GM21576 (cell line): ENCODE measurements at regions not wholly inside any gene's neighbourhood (a gene's known extent, or its start where the extent isn't known, plus 50 kb on each side); places are given as distances from the start of the nearest gene placed in this dataset.
"Not testable (repeated sequence)": the region's sequence is repeated elsewhere in the genome, so short reads cannot be mapped to it uniquely, and the experiment has no call there.

ENCODE experiments used
- ATAC-seq: cut with Tn5 transposase; IDR thresholded peaks from one replicate; pipeline ENCODE4 v1.9.1; 2021; ENCODE audit warnings: mild to moderate bottlenecking, moderate library complexity; ENCODE audit not compliant: unreplicated experiment

DNA sequence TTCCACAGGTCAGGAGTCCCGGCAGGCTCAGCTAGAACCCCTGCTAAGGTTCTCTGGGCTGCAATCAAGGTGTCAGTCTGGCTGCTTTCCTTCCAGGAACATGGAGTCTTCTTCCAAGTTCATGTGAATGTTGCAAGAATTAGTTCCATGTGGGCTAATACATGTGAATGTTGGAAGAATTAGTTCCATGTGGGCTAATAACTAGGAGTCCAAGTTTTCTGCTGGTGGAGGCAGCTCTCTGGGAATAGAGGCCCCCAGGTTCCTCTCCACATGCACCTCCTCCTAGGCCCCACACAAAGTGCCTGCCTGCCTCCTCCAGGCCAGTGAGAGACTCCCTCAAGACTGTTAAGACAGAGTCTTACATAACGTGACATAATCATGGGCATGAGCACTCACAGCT, 140.8 kb upstream of the SLC35G4 start:
- ATAC-seq = no peak

DNA sequence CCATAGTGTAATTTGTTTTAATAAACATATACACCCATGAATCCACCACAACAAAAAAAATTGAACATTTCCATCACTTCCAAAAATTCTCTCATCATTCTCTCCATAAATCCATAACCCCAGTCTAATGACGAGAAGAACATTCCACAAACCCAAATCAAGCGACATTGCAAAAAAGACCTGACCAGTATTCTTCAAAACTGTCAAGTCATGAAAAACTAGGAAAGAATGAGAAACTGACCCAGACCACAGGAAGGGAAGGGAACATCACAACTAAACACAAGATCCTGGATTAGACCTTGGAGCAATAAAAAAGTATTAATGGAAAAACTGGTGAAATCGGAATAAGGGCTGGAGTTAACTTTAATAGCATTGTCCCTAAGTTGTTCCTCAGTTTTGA, 141.3 kb upstream of the SLC35G4 start:
- no peak for ATAC-seq

DNA sequence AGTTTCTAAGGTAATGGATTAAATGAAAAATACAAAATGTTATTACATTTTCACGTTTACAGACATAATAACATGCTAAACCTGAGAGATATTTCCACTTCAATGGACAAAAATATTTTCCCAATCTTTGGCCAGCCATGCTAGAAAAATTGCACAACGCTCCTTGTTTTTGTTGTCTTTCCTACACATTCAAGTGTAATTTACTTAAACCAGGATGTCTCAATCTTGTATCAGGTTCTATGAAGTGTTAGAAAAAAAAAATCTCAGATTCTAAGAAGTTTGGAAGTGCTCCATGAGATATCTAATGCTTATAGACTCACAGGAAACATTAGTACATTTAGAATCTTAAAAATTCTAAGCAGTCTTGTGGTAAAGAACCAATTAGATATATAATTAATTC, 141.8 kb upstream of the SLC35G4 start:
- no peak for ATAC-seq

DNA sequence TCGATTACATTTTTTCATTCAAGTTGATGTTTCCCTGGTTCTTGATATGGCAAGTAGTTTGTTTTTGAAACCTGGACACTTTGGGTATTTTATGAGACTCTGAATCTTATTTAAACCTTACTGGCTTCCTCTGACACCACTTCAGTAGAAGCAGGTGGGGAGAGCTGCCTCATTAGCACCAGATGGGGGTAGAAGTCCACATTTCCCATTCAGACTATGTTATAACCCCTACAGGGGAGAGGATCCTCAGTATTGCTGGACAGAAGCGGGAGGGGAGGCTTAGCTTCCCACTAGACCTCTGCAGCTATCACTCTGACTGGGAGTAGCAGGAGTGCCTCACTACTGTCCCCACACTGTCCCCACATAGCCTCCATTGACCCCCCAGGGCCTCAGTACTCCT, 145.3 kb upstream of the SLC35G4 start:
- ATAC-seq = no peak

DNA sequence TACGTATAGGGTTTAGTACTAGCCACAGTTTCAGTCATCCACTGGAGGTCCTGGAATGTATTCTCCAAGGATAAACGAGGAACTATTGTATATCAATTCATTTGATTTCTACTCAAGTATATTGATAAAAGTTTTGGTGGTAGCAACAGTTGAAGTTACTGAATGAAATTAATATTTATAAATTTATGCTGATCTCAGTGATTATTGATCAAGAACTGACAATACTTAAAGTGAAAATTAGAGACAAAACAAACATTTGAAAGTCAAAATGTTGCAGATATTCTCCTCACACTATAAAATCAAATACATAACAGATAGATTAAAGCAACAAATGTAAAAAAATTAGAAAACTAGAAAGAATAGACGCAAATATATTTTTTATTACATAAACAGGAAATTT, 150.9 kb upstream of the SLC35G4 start:
- no peak for ATAC-seq

DNA sequence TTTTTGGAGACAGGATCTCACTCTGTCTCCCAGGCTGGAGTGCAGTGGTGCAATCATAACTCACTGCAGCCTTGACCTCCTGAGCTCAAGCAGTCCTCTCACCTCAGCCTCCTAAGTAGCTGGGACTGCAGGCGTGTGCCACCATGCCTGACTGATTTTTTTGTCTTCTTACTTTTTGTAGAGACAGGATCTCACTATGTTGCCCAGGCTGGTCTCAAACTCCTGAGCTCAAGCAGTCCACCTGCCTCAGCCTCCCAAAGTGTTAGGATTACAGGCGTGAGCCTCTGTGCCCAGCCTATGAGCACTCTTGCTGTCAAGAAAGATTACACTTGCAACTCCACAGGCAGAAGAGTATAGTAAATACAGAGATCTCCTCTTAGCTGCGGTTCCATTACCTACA, 151.5 kb upstream of the SLC35G4 start:
- not testable (repeated sequence) for ATAC-seq

DNA sequence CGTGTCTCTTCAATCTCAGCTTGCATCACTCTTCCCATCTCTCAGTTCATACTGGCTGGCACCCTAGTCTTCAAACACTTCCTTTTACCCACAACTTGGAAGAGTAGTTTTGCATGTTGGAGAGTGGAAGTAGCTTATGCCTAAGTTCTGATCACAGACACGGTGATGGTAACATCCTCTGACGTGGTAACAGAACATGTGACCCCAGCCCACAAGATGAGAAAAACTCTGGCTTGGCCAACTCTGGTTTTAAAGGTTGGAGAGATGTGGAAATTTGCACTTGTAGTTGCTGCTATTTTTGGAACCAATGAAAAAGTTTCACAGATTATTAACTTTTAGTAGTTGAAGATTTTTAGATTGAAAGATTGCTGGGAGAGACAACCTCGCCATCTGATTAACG, 155.4 kb upstream of the SLC35G4 start:
- ATAC-seq = no peak

DNA sequence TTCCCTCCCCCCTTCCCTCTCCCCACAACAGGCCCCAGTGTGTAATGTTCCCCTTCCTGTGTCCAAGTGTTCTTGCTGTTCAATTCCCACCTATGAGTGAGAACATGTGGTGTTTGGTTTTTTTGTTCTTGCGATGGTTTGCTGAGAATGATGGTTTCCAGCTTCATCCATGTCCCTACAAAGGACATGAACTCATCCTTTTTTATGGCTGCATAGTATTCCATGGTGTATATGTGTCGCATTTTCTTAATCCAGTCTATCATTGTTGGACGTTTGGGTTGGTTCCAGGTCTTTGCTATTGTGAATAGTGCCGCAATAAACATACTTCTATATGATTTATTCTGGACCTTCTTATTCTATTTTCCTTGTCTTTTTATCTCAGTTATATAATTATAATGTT, 165.2 kb upstream of the SLC35G4 start:
- not testable (repeated sequence) for ATAC-seq

DNA sequence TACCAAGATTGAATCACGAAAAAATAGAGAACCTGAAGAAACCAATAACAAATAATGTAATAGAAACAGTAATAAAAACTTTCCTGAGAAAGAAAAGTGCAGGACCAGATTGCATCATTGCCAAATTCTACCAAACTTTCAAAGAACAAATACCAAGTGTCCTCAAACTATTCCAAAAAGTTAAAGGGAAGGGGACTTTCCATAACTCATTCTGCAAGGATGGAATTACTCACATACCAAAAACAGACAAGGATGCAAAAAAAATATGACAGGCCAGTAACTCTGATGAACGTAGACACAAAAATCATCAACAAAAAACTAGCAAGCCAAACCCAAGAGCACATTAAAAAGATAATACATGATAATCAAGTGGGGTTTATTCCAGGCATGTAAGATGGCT, 172.3 kb upstream of the SLC35G4 start:
- no peak for ATAC-seq

DNA sequence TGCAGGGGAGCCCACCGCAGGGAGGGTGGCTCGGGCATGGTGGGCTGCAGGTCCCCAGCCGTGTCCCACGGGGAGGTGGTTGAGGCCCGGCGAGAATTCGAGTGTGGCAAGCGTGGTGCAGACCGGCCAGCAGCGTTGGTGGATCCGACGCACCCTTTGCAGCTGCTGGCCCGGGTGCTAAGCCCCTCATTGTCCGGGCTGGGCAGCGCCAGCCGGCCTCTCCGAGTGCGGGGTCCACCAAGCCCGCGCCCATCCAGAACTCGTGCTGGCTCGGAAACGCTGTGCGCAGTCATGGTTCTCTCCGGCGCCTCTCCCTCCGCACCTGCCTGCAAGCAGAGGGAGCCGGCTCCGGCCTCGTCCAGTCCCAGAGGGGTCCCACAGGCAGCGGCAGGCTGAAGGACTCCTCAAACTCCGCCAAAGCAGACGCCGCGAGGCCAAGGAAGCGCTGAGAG, 177.0 kb upstream of the SLC35G4 start:
- ATAC-seq = no peak

DNA sequence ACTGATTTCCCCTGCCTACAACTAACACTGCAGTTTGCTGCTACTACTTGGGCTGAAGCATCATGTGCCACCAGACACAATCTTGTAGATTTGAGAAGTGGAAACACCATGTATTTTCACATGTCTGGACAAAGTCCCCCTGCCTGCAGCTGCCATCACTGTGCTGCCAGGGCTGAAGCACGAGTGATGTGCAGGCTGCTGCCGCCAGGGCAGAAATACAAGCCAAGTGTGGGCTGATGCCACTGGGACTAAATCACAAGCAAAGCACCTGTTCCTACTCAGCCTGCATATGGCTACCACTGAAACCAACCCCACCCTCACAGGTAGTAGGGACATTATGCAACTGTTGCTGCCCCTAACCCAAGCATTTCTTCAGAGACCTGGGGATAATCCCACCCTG, 179.5 kb upstream of the SLC35G4 start:
- ATAC-seq = no peak

DNA sequence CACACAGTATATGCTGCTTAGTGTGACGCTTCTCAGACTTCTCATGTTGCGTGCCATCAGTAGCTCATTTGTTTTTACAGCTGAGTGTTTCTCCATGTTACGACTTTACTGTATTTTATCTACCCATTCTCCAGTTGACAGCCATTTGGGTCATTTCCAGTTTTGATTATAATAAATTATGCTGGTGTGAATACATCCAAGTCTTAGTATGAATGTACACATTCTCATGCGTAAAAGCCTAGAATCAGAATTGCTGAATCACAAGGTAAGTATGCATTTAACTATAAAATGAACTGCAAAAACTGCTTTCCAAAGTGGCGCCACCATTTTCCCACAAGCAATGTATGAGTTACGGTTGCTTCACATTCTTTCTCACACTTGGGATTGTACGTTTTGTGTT, 184.2 kb upstream of the SLC35G4 start:
- no peak for ATAC-seq

DNA sequence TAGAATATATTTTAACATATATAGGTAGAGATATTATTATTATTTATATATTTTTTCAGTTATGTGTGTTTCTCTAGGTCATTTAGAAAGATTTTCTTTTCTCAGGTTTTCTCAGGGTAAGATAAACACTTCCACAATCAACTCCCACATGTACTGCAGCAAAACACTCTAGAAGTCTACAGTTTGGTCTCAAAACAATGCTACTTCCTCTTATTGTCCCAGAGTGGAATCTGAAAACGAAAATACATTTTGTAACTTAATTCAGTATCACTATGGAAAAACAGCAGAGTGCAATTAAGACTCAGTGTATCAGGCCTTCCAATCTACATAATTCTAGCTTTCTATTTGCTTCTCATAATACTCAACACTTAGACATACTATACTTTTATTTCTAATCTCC, 190.1 kb upstream of the SLC35G4 start:
- no peak for ATAC-seq

DNA sequence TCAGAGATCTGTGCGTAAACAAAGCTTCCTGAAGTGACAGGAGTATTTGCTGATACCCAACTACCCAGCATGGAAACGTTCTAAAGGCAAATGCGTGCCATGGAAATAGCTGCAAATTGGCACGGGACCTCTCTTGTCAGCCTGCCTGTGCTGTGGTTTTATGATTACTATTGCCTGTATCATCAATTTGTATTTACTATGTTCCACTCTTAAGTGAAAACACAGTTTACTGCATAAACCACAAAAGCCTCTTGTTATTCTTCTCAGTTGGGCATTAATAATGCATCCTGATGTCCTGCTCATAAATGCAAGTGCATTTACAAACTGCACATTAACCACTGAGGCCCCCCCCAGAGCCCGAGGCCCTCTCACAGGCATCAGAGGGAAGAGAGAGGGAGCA, 196.6 kb upstream of the SLC35G4 start:
- no peak for ATAC-seq

DNA sequence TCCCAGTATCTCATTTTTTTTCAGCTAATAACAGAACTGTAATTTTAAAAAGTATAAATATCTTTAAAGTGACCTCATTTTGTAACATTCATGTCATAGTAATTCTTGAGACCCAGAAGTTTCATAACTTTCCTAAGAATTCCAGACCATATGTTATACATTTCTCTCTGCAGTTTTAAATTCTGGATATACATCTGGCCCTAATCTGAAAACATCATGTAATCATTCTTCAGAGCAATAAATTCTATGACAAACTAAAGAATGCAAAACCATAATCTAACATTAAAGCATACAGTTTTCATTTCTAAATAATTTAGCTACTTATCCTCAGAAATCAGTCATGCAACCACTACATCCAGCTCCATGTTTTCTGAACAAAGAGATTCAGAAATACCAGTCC, 198.3 kb upstream of the SLC35G4 start:
- ATAC-seq = no peak

DNA sequence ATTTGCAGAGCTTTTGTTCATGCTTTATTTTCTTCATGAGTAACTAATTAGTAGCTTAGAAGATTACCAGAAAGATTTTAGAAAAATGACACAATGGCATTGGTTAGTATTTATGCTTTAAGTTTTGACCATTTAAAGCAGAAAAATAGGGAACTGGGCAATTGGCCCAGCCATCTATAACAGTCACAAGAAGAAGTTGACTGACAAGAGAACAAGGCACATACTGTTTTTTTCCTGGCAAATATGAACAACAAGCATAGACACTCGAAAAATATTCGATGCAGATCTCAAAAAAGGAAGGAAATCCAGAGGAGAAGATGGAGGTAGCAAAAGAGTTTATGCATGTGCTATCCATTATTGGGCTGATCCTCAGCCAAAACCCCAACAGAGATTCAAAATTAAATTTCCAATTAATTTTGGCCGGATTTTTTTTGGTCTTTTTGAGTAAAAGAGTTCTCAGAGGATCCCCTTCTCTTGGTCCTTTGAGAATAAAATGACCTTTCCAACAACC, 200.8 kb upstream of the SLC35G4 start:
- no peak for ATAC-seq

DNA sequence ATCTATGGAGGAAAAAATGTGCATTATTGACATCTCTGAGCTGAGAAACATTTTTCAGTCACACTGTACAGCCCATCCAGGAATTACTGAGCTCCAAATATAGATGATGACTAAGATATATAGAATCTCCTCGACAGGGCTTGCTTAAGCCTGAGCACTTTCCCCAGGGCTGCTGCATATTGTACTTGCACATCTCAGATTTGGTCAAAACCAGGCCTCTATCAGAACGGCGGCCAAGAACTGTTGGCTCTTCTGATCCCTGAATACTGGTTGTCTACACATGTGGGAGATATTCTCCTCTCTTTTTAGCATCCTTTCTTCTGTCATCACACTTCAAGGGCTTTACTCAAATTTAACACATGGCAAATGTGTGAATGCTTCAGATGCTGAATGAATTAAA, 201.5 kb upstream of the SLC35G4 start:
- ATAC-seq = no peak

DNA sequence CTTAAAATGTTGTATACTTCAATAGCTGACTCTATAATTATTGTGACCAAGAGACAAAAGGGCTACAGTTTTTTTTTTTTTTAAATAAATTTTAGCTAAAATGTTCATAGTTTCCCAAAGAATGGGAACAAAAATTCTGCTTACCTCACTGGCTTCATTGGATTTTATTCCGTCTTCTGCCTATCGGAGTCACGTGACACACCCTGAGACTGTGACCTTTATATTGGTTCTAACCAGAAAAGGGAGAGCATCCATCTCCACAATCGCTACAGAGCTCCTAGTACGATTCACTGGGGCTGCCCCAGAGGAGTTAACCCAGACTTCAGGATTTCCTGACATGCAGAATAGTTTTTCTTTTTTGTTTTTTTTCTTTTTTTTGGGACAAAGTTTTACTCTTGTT, 203.6 kb upstream of the SLC35G4 start:
- ATAC-seq = no peak

DNA sequence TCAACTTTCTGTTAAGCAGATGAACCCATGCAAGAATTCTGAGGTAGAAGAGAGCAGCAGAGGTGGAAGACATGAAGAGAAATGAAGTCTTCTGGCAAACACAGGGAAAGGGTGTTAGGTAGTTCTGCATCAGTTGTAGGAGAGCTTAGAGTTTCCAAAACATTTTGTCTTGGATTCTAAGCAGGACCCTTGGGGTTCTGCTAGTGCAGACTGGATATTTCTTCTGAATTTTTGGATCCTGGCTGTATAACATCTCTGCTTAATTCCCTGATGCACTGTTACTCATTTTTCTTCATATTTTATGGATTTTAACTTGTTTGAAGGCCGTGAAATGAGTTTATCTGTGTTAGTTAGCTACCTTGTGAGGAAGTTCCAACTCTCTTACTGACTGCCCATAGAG, 208.7 kb upstream of the SLC35G4 start:
- ATAC-seq = no peak

DNA sequence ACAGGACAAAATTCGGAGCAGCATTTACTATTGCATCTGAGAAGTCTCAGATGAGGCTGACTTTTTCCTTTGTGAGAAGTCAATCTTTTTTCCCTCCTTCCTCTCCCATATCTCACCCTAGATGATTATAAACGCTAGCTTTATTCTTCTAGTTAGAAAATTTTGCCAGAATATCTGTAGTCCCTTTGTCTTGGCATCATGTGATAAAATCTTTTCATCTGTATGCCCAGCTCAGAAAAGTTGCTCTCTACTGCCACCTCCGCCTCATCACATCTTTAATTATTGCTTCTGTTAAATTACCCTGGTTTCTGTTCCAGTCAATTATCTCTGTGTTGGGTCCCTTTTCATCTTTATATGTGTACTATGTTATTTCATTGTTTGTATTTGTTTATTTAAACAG, 210.8 kb upstream of the SLC35G4 start:
- no peak for ATAC-seq

DNA sequence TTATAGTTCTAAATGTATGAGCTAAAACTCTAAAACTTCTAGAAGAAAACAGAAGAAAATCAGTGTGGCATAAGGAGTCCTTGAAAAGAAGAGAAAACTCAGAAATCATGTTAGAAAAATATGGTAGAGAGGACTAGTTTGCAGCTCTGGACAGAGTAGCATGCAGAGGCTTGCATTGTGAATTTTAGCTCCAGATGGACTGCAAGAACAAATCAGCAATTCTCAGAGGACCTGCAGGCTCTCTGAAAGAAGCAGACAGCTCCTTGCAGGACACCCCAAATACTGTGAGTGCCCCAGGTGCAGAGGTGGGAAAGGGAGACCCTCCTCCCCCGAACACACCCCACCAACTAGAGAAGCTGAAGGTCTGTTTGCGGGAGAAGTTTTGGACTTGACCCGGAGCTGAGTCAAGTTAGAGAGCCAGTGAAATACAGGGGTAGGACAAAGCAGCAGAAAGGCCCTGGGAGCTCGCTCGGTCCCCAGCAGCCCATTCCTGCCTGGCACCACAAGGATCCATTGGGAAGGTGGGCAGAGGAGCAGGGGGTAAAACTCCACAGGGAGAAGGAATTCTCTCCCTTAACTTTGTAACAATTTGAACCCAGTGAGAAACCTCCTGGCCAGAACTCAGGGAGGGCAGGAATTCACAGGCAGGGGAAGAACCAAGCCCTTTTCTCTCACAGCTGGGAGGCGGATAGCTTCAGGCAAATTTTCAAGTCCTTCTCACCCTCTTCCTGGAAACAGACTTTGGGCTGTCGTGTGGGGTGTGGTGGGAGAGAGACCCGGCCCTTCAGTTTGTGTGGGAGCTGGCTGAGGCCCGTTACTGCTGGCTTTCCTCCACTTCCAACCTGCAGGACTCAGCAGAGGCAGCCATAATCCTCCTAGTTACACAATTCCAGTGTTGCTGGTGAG, 216.2 kb upstream of the SLC35G4 start:
- ATAC-seq = no peak

DNA sequence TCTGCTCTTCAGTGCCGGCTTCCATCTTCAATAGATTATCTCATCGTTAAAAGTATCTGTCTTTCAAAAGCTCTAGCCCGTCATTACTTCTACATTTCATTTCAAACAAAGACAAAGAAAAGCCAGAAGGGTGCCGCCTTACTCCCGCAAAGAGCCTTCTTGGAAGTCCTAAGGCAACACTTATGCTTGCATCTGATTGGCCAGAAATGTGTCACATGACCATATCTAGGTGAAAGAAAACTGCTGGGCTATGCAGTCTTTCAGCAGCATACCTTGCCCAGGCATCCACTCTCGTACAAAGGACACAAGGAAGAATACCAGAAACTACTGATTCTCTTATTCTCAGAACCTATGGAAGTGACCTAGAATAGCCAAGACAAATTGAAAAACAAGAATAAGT, 217.1 kb upstream of the SLC35G4 start:
- no peak for ATAC-seq

DNA sequence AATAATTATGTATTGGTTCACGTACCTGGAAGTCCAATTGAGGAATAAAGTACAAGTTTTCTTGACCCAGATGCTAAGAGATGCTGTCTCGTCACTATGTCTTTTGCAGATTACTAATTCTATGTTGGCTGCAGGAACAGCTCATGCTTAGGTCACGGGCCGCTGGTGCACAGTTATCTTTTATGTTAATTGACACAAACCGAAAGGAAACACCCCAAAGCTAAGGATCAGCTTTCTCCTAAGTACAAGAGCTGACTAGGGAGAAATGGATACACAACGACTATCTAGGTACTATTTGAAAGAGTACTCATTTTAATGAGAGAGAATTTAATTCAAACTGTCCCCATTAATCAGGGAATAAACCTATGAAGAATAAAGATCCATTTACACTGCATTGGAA, 217.7 kb upstream of the SLC35G4 start:
- ATAC-seq = no peak
